K562 (cell line): ENCODE measurements at regions not wholly inside any gene's neighbourhood (a gene's known extent, or its start where the extent isn't known, plus 50 kb on each side); places are given as distances from the start of the nearest gene placed in this dataset.

Experiments
- BRCA1 ChIP-seq, 2 experiments: fragments of 450-650 bp in 1 of 2; sonication (generic) in 1 of 2; formaldehyde crosslinking in 1 of 2; IDR thresholded peaks; 2 replicates each; pipeline versions ENCODE4 v1.5.0 to v1.6.1; 2017 to 2020; ENCODE audit warnings: mild to moderate bottlenecking in 1 of 2, missing genetic modification reagents in 1 of 2
- CREB3 ChIP-seq: fragments of 450-650 bp; conservative IDR thresholded peaks from 2 replicates; pipeline ENCODE4 v1.6.1; 2016; ENCODE audit warnings: missing genetic modification characterization, low read depth, mild to moderate bottlenecking, missing compliant biosample characterization, moderate library complexity
- CREBBP ChIP-seq: IDR thresholded peaks from one replicate; pipeline ENCODE4 v1.6.1; 2012; ENCODE audit warnings: low read depth, mild to moderate bottlenecking, control low read depth, inconsistent platforms, low read length
- CREM ChIP-seq: IDR thresholded peaks from 2 replicates; pipeline ENCODE4 v1.6.1; 2014; ENCODE audit warnings: antibody characterized with exemption, low read depth
- CTBP1 ChIP-seq: fragments of 450-650 bp; IDR thresholded peaks from 2 replicates; pipeline ENCODE4 v1.6.1; 2016; ENCODE audit warnings: borderline replicate concordance
- ELF4 ChIP-seq: fragments of 450-650 bp; formaldehyde crosslinking; IDR thresholded peaks from 2 replicates; pipeline ENCODE4 v1.4.0; 2022; ENCODE audit warnings: missing genetic modification characterization
- FOXK1 ChIP-seq: sonication (generic); formaldehyde crosslinking; IDR thresholded peaks from 2 replicates; pipeline ENCODE4 v1.8.0; 2022; ENCODE audit warnings: missing genetic modification reagents, mild to moderate bottlenecking, borderline replicate concordance
- HES1 ChIP-seq: fragments of 450-650 bp; IDR thresholded peaks from 2 replicates; pipeline ENCODE4 v1.6.1; 2016; ENCODE audit warnings: low read depth, mild to moderate bottlenecking, moderate library complexity
- HMG20B ChIP-seq: fragments of 250-450 bp; sonication (Bioruptor Pico); IDR thresholded peaks from 2 replicates; pipeline ENCODE4 v1.5.0; 2021; ENCODE audit warnings: mild to moderate bottlenecking
- HNRNPH1 ChIP-seq: fragments of 200-400 bp; formaldehyde crosslinking; optimal IDR thresholded peaks from 2 replicates; pipeline ENCODE3; 2017; ENCODE audit warnings: low read depth, mild to moderate bottlenecking, low read length, moderate library complexity
- MCM2 ChIP-seq: fragments of 450-650 bp; IDR thresholded peaks from 2 replicates; pipeline ENCODE4 v1.6.1; 2017; ENCODE audit warnings: low read depth, mild to moderate bottlenecking
- NCOR1 ChIP-seq: fragments of 450-650 bp; IDR thresholded peaks from 2 replicates; pipeline ENCODE4 v1.6.1; 2016; ENCODE audit warnings: mild to moderate bottlenecking, moderate library complexity
- NFYB ChIP-seq: IDR thresholded peaks from 2 replicates; pipeline ENCODE4 v1.6.1; 2011; ENCODE audit warnings: mild to moderate bottlenecking, moderate library complexity; ENCODE audit not compliant: insufficient read length; ENCODE audit errors: extremely low read depth
- POLR2A ChIP-seq: fragments of 450-650 bp; conservative IDR thresholded peaks from 2 replicates; pipeline ENCODE4 v1.6.1; 2016
- PYGO2 ChIP-seq: fragments of 450-650 bp; IDR thresholded peaks from 2 replicates; pipeline ENCODE4 v1.6.1; 2016; ENCODE audit warnings: mild to moderate bottlenecking, missing genetic modification characterization, moderate library complexity, missing compliant biosample characterization
- SLC30A9 ChIP-seq: fragments of 250-450 bp; sonication (Bioruptor Pico); IDR thresholded peaks from 2 replicates; pipeline ENCODE4 v1.8.0; 2022; ENCODE audit warnings: mild to moderate bottlenecking, moderate library complexity
- VEZF1 ChIP-seq: fragments of 200-800 bp; sonication (Bioruptor generic); IDR thresholded peaks from 2 replicates; pipeline ENCODE4 v1.6.1; 2017; ENCODE audit warnings: missing genetic modification characterization, missing compliant biosample characterization
- ZFP36 ChIP-seq: fragments of 150-350 bp; IDR thresholded peaks from 2 replicates; pipeline ENCODE4 v1.6.1; 2018; ENCODE audit warnings: low read length, low read depth; ENCODE audit not compliant: partially characterized antibody
- ZNF239 ChIP-seq: fragments of 250-450 bp; sonication (Bioruptor Pico); IDR thresholded peaks from 2 replicates; pipeline ENCODE4 v1.4.0; 2020; ENCODE audit warnings: mild to moderate bottlenecking
- ZNF717 ChIP-seq: fragments of 250-450 bp; sonication (Bioruptor Pico); IDR thresholded peaks from 2 replicates; pipeline ENCODE4 v1.5.0; 2021
- ZNF75A ChIP-seq: fragments of 450-650 bp; formaldehyde crosslinking; IDR thresholded peaks from 2 replicates; pipeline ENCODE4 v1.4.0; 2020; ENCODE audit warnings: mild to moderate bottlenecking
- ZNF764 ChIP-seq: fragments of 250-450 bp; sonication (Bioruptor Pico); IDR thresholded peaks from 2 replicates; pipeline ENCODE4 v1.4.0; 2020; ENCODE audit warnings: low read depth, mild to moderate bottlenecking, moderate library complexity
- TF ChIP-seq, protein P1 (sequence below): sonication (generic); formaldehyde crosslinking; IDR thresholded peaks from 2 replicates; pipeline ENCODE4 v1.9.0; 2022; ENCODE audit warnings: mild to moderate bottlenecking, missing genetic modification reagents
- TF ChIP-seq, protein P2 (sequence below), 2 experiments: IDR thresholded peaks in 1 of 2; conservative IDR thresholded peaks in 1 of 2; 2 replicates each; pipeline ENCODE4 v1.6.1; 2016; ENCODE audit warnings: low read depth in 2 of 2, mild to moderate bottlenecking in 1 of 2, missing compliant biosample characterization in 1 of 2, missing genetic modification characterization in 1 of 2, moderate library complexity in 1 of 2

DNA sequence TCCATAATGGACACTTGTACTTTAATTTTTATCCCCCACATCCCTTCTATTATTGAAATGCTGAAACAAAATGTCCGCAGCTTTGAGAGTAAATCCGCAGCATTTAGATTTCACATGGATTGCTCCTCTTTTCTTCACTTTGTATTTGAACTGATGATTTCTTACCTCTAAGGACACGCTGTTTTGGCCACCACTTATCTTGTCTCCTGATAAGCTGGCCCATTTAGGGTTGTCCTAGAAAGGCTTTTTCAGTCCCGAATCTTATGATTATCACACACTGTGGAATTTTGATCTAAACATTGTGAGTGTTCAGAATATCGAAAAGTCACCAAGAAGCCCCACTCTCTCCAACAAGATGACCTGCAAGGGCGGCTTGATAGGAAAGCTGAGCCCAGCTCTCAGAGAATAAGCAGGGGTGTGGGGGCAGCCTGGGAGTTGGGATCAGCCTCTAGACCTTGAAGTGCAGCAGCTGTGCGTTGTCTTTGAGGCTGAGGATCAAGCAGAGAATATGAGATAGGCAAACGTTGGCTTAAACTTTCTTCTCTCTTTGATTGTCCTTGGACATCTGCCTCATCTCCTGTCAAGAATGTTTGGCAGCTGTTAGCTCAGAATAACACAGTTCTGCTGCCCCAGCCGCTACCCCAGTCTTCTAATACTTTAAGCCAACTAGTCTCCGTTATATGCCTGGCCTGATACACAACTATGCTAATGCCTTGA lies 399.7 kb upstream of the NR2F2 start (continued):
- TF ChIP-seq ZNF239 (CRISPR knock-in tag) (no peak), HNRNPH1 (no peak), FOXK1 (CRISPR knock-in tag) (no peak), ZNF764 (no peak), CREM (no peak), NCOR1 (0 out of 2 replicates have a peak, but pooled peaks have one; percentile 14), CREBBP (no peak), PYGO2 (tag) (no peak), ZNF75A (no peak), MCM2 (no peak), CTBP1 (peak; percentile 48; the same call in 1 of the 2 replicates), ELF4 (CRISPR knock-in tag) (no peak), SLC30A9 (no peak), HMG20B (CRISPR knock-in tag) (no peak), ZNF717 (CRISPR knock-in tag) (no peak), POLR2A (no peak), ZFP36 (no peak), HES1 (no peak), BRCA1 (IDR thresholded peaks at IDR 0.05) (no peak), BRCA1 (CRISPR knock-in tag; IDR thresholded peaks at IDR 0.05) (no peak), VEZF1 (CRISPR knock-in tag) (0 out of 2 replicates have a peak, but pooled peaks have one; percentile 29), NFYB (no peak), CREB3 (tag) (no peak)
- TF ChIP-seq, protein P1, sequence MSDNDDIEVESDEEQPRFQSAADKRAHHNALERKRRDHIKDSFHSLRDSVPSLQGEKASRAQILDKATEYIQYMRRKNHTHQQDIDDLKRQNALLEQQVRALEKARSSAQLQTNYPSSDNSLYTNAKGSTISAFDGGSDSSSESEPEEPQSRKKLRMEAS (CRISPR knock-in tag) = peak; percentile 21; the same call in 1 of the 2 replicates
- TF ChIP-seq, protein P2, sequence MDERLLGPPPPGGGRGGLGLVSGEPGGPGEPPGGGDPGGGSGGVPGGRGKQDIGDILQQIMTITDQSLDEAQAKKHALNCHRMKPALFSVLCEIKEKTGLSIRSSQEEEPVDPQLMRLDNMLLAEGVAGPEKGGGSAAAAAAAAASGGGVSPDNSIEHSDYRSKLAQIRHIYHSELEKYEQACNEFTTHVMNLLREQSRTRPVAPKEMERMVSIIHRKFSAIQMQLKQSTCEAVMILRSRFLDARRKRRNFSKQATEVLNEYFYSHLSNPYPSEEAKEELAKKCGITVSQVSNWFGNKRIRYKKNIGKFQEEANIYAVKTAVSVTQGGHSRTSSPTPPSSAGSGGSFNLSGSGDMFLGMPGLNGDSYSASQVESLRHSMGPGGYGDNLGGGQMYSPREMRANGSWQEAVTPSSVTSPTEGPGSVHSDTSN (CRISPR knock-in tag; IDR thresholded peaks at IDR 0.05; ENCODE audit: low read depth) = no peak
- TF ChIP-seq, protein P2 (tag; conservative IDR thresholded peaks at IDR 0.05; ENCODE audit: low read depth) = no peak
